ENCODE measurements at regions not wholly inside any gene's neighbourhood (a gene's known extent, or its start where the extent isn't known, plus 50 kb on each side); places are given as distances from the start of the nearest gene placed in this dataset.

- no peak for TF ChIP-seq ZNF778 (CRISPR knock-in tag; IDR thresholded peaks at IDR 0.05)
- TF ChIP-seq ZBTB40 (IDR thresholded peaks at IDR 0.05), result no peak
- TF ChIP-seq ZBTB40 (CRISPR knock-in tag; IDR thresholded peaks at IDR 0.05), result no peak
- TF ChIP-seq FIP1L1 (IDR thresholded peaks at IDR 0.05; ENCODE audit: low read depth, low read length, poor library complexity, severe bottlenecking), result no peak
- no peak for TF ChIP-seq NFIX (CRISPR knock-in tag; IDR thresholded peaks at IDR 0.05; ENCODE audit: low read depth)
- TF ChIP-seq CEBPG (CRISPR knock-in tag; IDR thresholded peaks at IDR 0.05), result no peak
- TF ChIP-seq CEBPG (tag; conservative IDR thresholded peaks at IDR 0.05 in 1 of 2, IDR thresholded peaks at IDR 0.05 in 1 of 2), result no peak
- TF ChIP-seq ZNF668 (CRISPR knock-in tag; IDR thresholded peaks at IDR 0.05), result no peak
- TF ChIP-seq NCOA4 (IDR thresholded peaks at IDR 0.05; ENCODE audit: partially characterized antibody), result no peak
- ChIA-PET POLR2A (interaction anchor here (0.7 to 1.5 kb wide), 3 partner anchors 12 to 1103 kb away, joined by 3 to 4 read pairs (median 3); no protein-coding TSS in a partner anchor), CTCF (ENCODE audit: low intra/inter-chr PET ratio) (no interaction called here)
- Histone ChIP-seq H3K36me3 (ENCODE audit: control insufficient read depth, insufficient read depth, low read length) (peaks cover 20% of the 10 kb centered on the region), H4K20me1 (replicated peaks; ENCODE audit: control insufficient read depth, insufficient read depth, low read length) (no peaks in the 10 kb centered on the region; the same call in 1 of the 2 replicates), H3K9me3 (replicated peaks; ENCODE audit: control insufficient read depth, insufficient read depth, low read depth, low read length) (no peaks in the 10 kb centered on the region), H3K4me1 (replicated peaks in 1 of 2; ENCODE audit: control insufficient read depth in 2 of 2, insufficient read depth in 2 of 2, low read length in 2 of 2) (no peaks in the 10 kb centered on the region; a peak in 1 of 5 replicates), H3K79me2 (ENCODE audit: control insufficient read depth, insufficient read depth, low read length) (peaks cover 93% of the 10 kb centered on the region), H3K9ac (ENCODE audit: insufficient read depth in 1 of 2, low read depth in 2 of 2, low read length in 2 of 2) (no peak overlapping the region), H3K4me3 (no peak overlapping the region), H3K27ac (ENCODE audit: extremely low read depth, low read depth, low read length) (no peak overlapping the region), H3K9me1 (ENCODE audit: control insufficient read depth, insufficient read depth, low read length) (no peaks in the 10 kb centered on the region), H3K4me2 (ENCODE audit: insufficient read depth, low read length) (no peak overlapping the region), H3K27me3 (ENCODE audit: control insufficient read depth in 2 of 2, insufficient read depth in 2 of 2, low read length in 2 of 2) (no peaks in the 10 kb centered on the region), H2AFZ (ENCODE audit: low read depth, low read length) (no peak overlapping the region)
- intact Hi-C loops (cut with micrococcal nuclease), result no loop called here
- FAIRE-seq (no peak), DNase-seq (ENCODE audit: extremely low read depth in 1 of 4, low spot score in 3 of 4) (no peak), ATAC-seq (no peak)
- in situ Hi-C loops (cut with MboI), result no loop called here
- BruUV-seq (replicated peaks), result no TSS peak
- WGBS (ENCODE audit: insufficient coverage, low coverage, missing lambda C conversion rate), result 62% methylated on average over 3 of the region's 3 CpGs
Measured at GRCh38 chr3:6532101-6532500, 328.8 kb upstream of the GRM7 start.
